ENCODE measurements at regions not wholly inside any gene's neighbourhood (a gene's known extent, or its start where the extent isn't known, plus 50 kb on each side); places are given as distances from the start of the nearest gene placed in this dataset.

DNA sequence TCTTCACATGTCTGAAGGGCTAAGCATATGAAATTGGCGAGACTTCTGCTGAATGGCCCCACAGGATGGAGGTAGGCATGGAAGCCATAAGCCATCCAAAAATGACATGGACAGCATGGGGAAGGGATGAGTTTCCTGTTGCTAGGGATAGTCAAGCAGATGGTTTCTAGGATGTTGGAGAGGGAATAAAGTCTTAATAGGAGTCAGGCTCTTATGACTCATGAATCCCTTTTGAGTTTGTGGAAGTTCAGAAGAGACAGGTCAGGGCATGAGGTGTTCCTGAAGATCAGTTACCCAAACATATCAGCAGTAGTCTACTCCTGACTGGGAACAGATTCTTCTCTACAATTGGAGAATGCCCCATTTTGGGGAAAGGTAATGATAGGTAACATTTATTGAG, 243.9 kb downstream of the REEP3 start (continued):
- TF ChIP-seq, protein P1, sequence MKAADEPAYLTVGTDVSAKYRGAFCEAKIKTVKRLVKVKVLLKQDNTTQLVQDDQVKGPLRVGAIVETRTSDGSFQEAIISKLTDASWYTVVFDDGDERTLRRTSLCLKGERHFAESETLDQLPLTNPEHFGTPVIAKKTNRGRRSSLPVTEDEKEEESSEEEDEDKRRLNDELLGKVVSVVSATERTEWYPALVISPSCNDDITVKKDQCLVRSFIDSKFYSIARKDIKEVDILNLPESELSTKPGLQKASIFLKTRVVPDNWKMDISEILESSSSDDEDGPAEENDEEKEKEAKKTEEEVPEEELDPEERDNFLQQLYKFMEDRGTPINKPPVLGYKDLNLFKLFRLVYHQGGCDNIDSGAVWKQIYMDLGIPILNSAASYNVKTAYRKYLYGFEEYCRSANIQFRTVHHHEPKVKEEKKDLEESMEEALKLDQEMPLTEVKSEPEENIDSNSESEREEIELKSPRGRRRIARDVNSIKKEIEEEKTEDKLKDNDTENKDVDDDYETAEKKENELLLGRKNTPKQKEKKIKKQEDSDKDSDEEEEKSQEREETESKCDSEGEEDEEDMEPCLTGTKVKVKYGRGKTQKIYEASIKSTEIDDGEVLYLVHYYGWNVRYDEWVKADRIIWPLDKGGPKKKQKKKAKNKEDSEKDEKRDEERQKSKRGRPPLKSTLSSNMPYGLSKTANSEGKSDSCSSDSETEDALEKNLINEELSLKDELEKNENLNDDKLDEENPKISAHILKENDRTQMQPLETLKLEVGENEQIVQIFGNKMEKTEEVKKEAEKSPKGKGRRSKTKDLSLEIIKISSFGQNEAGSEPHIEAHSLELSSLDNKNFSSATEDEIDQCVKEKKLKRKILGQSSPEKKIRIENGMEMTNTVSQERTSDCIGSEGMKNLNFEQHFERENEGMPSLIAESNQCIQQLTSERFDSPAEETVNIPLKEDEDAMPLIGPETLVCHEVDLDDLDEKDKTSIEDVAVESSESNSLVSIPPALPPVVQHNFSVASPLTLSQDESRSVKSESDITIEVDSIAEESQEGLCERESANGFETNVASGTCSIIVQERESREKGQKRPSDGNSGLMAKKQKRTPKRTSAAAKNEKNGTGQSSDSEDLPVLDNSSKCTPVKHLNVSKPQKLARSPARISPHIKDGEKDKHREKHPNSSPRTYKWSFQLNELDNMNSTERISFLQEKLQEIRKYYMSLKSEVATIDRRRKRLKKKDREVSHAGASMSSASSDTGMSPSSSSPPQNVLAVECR (CRISPR knock-in tag; IDR thresholded peaks at IDR 0.05; ENCODE audit: borderline replicate concordance), result no peak
- TF ChIP-seq, protein P2, sequence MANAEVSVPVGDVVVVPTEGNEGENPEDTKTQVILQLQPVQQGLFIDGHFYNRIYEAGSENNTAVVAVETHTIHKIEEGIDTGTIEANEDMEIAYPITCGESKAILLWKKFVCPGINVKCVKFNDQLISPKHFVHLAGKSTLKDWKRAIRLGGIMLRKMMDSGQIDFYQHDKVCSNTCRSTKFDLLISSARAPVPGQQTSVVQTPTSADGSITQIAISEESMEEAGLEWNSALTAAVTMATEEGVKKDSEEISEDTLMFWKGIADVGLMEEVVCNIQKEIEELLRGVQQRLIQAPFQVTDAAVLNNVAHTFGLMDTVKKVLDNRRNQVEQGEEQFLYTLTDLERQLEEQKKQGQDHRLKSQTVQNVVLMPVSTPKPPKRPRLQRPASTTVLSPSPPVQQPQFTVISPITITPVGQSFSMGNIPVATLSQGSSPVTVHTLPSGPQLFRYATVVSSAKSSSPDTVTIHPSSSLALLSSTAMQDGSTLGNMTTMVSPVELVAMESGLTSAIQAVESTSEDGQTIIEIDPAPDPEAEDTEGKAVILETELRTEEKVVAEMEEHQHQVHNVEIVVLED (CRISPR knock-in tag; IDR thresholded peaks at IDR 0.05; ENCODE audit: borderline replicate concordance), result no peak
- TF ChIP-seq RARG (CRISPR knock-in tag; IDR thresholded peaks at IDR 0.05; ENCODE audit: low read depth), result no peak
- no peak for TF ChIP-seq ZC3H13 (CRISPR knock-in tag; IDR thresholded peaks at IDR 0.05)
- TF ChIP-seq, protein P3, sequence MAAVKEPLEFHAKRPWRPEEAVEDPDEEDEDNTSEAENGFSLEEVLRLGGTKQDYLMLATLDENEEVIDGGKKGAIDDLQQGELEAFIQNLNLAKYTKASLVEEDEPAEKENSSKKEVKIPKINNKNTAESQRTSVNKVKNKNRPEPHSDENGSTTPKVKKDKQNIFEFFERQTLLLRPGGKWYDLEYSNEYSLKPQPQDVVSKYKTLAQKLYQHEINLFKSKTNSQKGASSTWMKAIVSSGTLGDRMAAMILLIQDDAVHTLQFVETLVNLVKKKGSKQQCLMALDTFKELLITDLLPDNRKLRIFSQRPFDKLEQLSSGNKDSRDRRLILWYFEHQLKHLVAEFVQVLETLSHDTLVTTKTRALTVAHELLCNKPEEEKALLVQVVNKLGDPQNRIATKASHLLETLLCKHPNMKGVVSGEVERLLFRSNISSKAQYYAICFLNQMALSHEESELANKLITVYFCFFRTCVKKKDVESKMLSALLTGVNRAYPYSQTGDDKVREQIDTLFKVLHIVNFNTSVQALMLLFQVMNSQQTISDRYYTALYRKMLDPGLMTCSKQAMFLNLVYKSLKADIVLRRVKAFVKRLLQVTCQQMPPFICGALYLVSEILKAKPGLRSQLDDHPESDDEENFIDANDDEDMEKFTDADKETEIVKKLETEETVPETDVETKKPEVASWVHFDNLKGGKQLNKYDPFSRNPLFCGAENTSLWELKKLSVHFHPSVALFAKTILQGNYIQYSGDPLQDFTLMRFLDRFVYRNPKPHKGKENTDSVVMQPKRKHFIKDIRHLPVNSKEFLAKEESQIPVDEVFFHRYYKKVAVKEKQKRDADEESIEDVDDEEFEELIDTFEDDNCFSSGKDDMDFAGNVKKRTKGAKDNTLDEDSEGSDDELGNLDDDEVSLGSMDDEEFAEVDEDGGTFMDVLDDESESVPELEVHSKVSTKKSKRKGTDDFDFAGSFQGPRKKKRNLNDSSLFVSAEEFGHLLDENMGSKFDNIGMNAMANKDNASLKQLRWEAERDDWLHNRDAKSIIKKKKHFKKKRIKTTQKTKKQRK (IDR thresholded peaks at IDR 0.05; ENCODE audit: low read length), result no peak
- TF ChIP-seq HNRNPH1 (optimal IDR thresholded peaks at IDR 0.05; ENCODE audit: low read depth, low read length), result no peak
- no peak for TF ChIP-seq GPN1 (CRISPR knock-in tag; IDR thresholded peaks at IDR 0.05; ENCODE audit: borderline replicate concordance)

All from HepG2 (cell line).